ENCODE measurements at regions not wholly inside any gene's neighbourhood (a gene's known extent, or its start where the extent isn't known, plus 50 kb on each side); places are given as distances from the start of the nearest gene placed in this dataset.

- H3K36me3 ChIP-seq (ENCODE audit: control insufficient read depth, insufficient read depth, low read length) = no peaks in the 10 kb centered on the region
- H3K4me3 ChIP-seq (ENCODE audit: low read depth, low read length) = no peak overlapping the region
- H3K27me3 ChIP-seq (ENCODE audit: control insufficient read depth, insufficient read depth, low read length) = no peaks in the 10 kb centered on the region
- TF ChIP-seq CTCF (IDR thresholded peaks at IDR 0.05; ENCODE audit: insufficient read depth, low read length, poor library complexity, severe bottlenecking) = no peak
- DNase-seq (ENCODE audit: low read depth) = no peak
These were observed 145.8 kb upstream of the TSHZ2 start for GRCh38 chr20:52826321-52826720.

GRCh38 chr20:52824494-52825216 lies 147.5 kb upstream of the TSHZ2 start:
- TF ChIP-seq CTCF (IDR thresholded peaks at IDR 0.05; ENCODE audit: insufficient read depth, low read length, poor library complexity, severe bottlenecking) = no peak
- no peaks in the 10 kb centered on the region for H3K27me3 ChIP-seq (ENCODE audit: control insufficient read depth, insufficient read depth, low read length)
- no peak for DNase-seq (ENCODE audit: low read depth)
- H3K4me3 ChIP-seq (ENCODE audit: low read depth, low read length) = no peak overlapping the region
- H3K36me3 ChIP-seq (ENCODE audit: control insufficient read depth, insufficient read depth, low read length) = no peaks in the 10 kb centered on the region

- DNase-seq (ENCODE audit: low read depth) = no peak
- H3K4me3 ChIP-seq (ENCODE audit: low read depth, low read length) = no peak overlapping the region
These were observed 148.9 kb upstream of the TSHZ2 start for GRCh38 chr20:52823303-52823702.

GRCh38 chr20:52820641-52821292 lies 151.4 kb upstream of the TSHZ2 start:
- no peak for DNase-seq (ENCODE audit: low read depth)
- no peaks in the 10 kb centered on the region for H3K36me3 ChIP-seq (ENCODE audit: control insufficient read depth, insufficient read depth, low read length)
- H3K4me3 ChIP-seq (ENCODE audit: low read depth, low read length) = no peak overlapping the region
- H3K27me3 ChIP-seq (ENCODE audit: control insufficient read depth, insufficient read depth, low read length) = no peaks in the 10 kb centered on the region
- TF ChIP-seq CTCF (IDR thresholded peaks at IDR 0.05; ENCODE audit: insufficient read depth, low read length, poor library complexity, severe bottlenecking) = no peak

More at GRCh38 chr20:52823303-52823702, 148.9 kb upstream of the TSHZ2 start:
- TF ChIP-seq CTCF (IDR thresholded peaks at IDR 0.05; ENCODE audit: insufficient read depth, low read length, poor library complexity, severe bottlenecking) = no peak
- H3K27me3 ChIP-seq (ENCODE audit: control insufficient read depth, insufficient read depth, low read length) = no peaks in the 10 kb centered on the region
- no peaks in the 10 kb centered on the region for H3K36me3 ChIP-seq (ENCODE audit: control insufficient read depth, insufficient read depth, low read length)

- no peak for TF ChIP-seq CTCF (IDR thresholded peaks at IDR 0.05; ENCODE audit: insufficient read depth, low read length, poor library complexity, severe bottlenecking)
These were observed 153.7 kb upstream of the TSHZ2 start for GRCh38 chr20:52818491-52818890.

More at GRCh38 chr20:52818491-52818890, 153.7 kb upstream of the TSHZ2 start:
- H3K4me3 ChIP-seq (ENCODE audit: low read depth, low read length) = no peak overlapping the region
- H3K36me3 ChIP-seq (ENCODE audit: control insufficient read depth, insufficient read depth, low read length) = no peaks in the 10 kb centered on the region
- no peak for DNase-seq (ENCODE audit: low read depth)
- H3K27me3 ChIP-seq (ENCODE audit: control insufficient read depth, insufficient read depth, low read length) = no peaks in the 10 kb centered on the region

All from kidney epithelial cell (primary cell).